HG03095 (cell line): ENCODE measurements at regions not wholly inside any gene's neighbourhood (a gene's known extent, or its start where the extent isn't known, plus 50 kb on each side); places are given as distances from the start of the nearest gene placed in this dataset.
"Not testable (repeated sequence)": the region's sequence is repeated elsewhere in the genome, so short reads cannot be mapped to it uniquely, and the experiment has no call there.

Experiments
- ATAC-seq: cut with Tn5 transposase; IDR thresholded peaks from one replicate; pipeline ENCODE4 v1.9.1; 2021; ENCODE audit warnings: moderate library complexity; ENCODE audit not compliant: unreplicated experiment

DNA sequence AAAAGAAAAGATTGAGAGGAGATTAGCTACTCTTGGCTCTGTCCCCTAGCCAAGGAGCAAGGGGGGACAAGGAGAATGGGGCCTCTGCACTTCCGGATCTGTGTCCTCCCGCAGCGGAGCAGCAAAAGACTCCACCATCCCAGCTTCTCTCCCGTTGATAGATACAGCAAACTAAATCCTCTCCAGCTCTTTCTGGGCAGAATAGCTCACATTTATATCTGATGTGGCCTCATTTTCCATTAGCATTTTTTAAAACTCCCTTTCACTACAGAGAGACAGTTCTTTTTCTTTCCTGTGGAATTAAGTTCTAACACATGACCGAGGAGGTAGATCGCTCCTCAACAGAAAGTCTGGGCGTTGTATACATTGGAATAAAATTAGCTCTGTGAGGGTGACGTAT lies 260.9 kb upstream of the SOX4 start:
- ATAC-seq, result no peak

DNA sequence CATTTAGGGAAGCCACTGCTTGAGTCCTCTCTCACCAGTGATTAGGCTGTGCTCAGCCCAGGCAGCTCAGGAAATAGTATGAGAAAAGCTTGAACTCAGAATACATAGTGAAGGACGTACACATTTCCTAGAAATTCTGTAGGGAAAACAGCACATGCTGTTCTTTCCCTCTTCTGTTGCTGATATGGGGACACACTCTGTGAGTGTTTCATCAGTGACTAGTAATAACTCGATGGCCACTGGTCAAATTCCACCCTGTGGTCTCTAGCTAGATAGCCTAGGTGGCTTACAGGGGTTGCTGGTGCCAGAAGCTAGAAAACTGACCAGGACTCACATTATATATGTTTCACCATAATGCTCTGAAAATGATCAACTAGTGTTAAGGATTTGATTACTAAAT lies 259.8 kb upstream of the SOX4 start:
- ATAC-seq, result no peak

DNA sequence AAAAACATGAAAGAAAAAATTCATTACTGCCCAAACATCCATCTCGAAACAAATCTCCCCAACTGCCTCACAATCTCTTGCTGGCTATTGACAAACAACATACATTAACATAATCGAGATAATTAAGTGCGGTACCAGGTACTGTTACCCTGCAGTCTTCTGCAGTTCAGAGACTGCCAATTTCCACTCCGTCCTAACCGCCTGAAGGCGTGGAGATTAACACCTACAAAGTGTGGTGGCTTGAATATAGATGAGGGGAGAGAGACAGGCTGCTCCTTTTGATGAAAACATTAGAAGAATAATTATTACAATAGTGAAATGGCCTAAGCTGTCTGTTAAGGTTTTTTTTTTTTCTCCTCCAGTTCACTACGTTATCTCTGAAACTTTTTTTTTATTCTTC lies 258.9 kb upstream of the SOX4 start:
- ATAC-seq, result no peak

DNA sequence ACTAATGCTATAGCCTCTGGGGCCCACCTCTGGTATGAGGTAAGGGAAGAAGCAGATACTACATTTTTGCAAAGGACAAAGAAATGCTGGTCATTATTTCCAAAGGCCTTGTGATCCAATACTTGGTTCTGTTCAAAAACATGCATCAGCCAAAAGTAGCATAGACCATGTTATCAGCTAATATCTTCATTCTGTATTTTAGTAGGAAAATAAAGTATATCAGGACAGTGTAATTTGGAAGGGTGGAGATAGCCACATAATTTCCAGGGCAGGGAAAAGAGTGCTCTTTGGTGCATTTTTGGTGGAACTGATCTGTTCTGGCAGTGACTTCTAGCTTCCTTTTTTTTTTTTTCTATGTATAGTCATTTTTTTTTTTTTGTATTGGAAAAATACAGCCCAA lies 258.0 kb upstream of the SOX4 start:
- ATAC-seq, result no peak

DNA sequence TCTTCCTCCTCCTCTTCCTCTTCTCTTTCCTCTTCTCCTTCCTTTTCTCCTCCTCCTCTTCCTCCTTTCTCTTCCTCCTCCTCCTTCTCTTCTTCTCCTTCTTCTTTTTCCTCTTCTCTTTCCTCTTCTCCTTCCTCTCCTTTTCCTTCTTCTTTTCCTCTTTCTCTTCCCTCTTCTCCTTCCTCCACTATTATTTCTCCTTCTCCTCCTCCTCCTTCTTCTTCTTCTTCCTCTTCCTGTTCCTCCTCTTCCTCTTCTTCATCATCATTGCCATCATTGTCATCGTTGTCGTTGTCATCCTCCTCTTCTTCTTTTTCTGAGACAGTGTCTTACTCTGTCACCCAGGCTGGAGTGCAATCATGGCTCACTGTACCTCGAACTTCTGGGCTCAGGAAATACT lies 256.3 kb upstream of the SOX4 start:
- no peak for ATAC-seq

DNA sequence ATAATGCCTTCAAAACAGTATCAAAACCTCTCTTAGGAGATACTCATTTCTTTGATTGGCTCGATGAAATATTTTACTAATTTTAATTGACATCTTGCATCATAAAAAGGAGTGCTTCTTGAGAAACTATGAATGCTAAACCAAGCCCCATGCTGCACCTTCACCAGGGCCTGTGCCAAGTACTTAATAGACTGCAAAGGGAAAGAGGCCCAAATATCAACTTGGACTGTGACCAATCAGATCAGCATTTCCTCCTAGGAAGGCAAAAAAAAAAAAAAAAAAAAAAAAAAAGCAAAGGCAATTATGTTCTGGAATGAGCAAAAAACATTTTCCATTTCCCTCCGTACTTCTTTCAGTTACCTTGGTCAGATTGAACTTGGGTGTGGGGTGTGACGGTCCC lies 253.0 kb upstream of the SOX4 start:
- ATAC-seq, result no peak

DNA sequence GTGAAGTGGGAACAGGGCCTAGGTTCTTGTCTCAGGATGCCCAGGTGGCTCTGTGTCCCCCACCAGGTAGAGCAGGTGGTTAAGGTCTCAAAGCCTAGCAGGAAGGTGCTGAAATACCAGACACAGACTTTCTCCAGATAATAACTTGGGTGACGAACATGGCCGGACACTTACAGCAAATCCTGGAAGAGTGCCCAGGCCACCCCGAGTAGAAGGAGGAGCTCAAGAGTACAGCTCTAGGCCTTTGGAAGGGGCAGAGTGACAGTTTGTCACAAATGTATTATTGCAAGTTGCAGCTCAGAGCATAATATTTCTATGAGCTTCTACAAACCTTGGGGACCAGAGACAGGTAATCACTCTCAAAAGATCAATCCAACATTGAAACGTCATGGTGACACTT lies 251.6 kb upstream of the SOX4 start:
- ATAC-seq, result no peak

DNA sequence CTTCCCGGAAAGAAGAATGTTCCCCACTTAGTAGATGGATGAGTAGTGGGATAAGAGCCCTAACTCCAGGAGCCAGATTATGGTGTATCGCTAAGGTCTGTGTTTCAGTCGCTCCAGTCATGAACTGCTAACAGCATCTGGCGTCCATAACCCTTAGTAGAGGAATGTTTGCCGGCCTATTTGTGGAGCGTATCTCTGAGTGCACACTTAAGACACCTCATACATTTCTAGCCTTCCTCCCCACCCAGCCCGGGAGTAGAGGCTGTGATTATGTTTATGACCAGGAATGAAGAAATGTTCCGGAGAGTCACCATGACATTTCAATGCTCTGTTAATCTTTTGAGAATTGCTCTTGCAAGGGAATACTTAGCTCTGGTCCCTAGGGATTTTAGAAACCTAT lies 251.1 kb upstream of the SOX4 start:
- ATAC-seq, result no peak

DNA sequence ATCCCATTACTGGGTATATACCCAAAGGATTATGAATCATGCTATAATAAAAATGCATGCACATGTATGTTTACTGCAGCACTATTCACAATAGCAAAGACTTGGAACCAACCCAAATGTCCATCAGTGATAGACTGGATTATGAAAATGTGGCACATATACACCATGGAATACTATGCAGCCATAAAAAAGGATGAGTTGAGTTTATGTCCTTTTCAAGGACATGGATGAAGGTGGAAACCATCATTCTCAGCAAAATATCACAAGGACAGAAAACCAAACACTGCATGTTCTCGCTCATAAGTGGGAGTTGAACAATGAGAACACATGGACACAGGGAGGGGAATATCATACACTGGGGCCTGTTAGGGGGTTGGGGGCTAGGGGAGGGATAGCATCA lies 247.8 kb upstream of the SOX4 start:
- not testable (repeated sequence) for ATAC-seq

DNA sequence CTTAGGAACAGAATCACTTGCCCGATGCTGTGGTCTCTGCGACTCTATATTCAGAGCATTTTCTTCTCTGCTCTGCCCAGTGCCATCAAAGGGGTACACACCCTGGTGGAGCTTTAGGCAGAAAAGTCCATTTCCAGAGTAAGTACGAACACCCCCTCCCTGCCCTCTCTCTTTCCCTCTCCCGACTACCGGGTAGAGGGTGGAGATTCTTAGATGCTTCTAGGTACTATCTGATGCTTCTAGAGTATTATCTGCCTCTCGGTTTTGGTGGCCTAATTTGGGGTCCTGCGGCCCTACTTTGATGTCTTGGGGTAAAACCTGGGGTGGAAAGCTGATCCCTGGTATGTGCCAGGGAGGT lies 245.4 kb upstream of the SOX4 start:
- no peak for ATAC-seq

DNA sequence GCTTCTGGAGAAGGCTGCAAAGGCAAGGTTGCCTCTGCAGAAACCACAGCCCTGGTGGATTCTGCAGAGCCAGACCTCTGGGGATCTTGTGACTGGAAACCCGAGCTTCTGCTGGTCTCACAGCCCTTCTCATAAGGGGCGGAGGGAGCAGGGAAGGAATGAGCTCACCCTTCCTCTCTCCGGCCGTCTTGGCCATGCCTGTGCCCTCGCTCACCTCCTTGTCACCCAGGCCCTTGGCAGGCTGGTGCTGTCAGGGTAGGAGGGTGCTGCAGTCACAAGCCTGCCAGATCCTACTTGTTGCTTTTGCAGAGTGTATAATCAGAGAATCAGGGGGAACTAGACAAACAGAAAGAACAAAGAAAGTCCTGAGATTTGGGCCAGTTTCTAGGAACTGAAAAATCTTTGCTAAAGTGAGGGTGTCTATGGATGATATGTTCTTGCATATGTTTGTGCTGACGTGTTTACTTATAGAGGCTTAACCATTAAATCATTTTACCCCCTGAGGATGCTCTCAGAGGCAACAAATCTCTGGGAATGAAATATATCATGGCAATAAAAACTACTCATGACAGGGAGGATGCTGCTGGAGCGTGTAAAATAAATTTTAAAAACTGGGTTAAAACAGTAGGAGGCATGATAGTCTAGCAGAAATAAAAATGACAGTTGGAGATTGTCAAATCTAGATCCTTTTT lies 244.9 kb upstream of the SOX4 start:
- ATAC-seq, result no peak

DNA sequence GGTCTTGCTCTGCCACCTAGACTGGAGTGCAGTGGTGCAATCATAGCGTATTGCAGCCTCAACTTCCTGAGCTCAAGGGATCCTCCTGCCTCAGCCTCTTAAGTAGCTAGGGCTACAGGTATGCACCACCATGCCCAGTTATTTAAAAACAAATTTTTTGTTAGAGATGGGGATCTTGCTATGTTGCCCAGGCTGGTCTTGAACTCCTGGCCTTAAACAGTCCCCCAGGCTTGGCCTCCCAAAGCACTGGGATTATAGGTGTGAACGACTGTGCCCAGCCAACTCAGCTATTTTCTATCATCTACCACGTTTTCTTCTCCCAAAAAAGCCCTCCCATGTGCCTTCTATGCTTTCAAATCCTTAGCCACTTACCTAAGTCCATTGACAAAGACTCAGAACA lies 243.7 kb upstream of the SOX4 start:
- no peak for ATAC-seq

DNA sequence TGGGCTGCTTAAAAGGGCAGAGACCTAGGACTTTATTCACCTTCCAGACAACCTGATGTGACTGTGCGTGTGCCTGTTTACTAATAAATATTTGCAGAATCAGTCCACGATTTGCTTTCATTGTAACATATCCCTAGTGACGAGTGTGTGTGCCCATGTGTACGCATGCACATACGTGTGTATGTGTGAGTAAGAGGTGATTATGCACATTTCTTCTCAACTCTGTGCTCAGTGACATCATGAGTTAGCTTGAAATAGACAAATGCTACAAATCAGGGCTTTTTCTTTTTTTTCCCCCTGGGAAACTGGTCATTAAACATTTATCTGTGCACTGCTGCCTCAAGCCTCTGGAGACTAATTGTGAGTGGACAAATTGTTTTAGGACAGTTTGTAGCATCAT lies 242.6 kb upstream of the SOX4 start:
- ATAC-seq, result no peak

DNA sequence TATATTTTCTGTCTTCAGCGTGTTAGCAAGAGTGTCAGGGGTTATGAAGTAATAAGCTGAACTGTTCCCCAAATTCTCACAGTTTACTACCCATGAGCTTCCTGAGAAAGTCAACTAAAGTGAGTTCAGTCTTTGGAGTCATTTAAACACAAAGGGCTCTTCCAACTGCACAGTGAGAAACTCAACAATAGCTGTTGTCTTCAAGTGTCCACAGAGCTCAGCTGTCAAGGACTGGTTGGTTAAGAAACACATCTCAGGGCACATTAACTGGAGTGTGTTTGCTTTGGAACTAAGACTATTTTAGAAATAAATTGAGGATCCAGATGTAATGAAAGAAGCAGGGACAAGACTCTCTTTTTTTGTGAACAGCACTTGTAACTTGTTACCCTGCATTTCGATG lies 241.4 kb upstream of the SOX4 start:
- ATAC-seq, result no peak

DNA sequence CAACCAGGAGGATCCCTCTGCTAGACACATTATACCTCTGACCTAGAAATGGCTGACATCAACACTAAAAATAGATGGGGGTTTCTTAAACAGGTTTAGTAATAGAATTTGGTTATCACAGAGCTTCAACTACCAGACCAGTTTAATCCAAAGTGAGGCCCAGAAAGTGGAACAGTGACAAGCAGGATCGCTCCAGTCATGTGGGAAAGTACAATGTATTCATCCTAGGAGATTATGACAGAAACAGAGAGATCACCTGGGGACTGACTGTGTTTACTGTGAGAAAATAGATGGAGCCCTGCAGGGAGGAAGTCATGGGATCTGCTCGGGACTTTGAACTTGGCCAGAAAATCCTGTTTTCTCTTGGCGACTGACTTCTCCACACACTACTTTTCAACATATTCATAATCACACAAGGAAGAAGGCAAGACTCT lies 238.7 kb upstream of the SOX4 start:
- no peak for ATAC-seq

DNA sequence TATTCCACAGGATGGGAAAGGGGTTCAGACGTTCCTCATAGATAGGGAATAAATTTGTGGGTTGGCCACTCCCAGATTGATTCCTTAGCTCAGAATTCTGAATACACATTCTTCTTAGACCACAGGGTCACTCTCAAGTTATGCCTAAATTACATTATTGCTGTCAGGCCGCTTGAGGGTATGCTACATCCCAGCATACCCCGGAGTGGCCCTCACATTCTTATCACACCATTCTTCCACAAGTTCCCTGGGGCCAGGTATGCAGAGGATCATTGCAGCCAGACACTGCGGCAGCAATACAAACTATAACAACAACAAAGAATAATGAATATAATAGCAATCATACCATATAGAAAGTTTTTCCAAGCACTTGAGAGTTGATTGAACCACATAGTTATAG lies 237.9 kb upstream of the SOX4 start:
- no peak for ATAC-seq

DNA sequence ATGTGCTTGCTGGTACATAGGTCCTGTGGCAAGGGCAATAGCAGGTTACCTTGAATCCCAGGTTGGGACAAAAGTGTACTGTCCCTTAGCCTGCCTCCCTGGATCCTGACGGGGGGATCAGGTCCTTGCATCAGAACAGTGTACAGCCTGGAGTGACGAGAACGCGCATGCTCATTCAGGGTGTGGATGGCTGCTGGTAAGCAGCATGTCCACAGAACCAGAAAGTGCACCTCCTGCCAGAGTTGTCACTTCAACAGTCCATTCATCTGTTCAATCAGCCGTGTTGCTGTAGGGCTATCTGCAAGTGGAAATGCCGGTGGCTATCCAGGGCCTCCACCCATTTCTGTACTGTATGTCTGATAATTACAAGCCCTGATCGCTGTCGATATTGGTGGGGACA lies 236.3 kb upstream of the SOX4 start:
- no peak for ATAC-seq

DNA sequence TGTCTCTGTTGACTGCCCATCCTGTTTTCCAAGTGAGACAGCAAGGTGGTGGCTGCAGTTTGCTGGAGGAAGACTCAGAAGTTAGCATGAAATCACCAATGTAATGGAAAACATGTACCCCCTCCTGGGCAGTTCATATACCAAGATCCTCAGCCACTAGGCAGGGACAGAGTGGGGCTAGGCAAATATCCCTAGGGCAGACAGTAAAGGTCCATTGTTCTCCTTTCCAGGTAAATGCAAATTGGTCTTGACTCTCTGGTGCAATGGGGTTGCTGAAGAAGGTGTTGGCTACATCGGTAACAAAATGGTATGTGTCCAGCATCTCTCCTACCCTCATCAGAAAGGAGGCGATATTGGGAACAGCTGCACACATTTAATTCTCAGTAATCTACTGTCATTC lies 233.6 kb upstream of the SOX4 start:
- ATAC-seq, result no peak

DNA sequence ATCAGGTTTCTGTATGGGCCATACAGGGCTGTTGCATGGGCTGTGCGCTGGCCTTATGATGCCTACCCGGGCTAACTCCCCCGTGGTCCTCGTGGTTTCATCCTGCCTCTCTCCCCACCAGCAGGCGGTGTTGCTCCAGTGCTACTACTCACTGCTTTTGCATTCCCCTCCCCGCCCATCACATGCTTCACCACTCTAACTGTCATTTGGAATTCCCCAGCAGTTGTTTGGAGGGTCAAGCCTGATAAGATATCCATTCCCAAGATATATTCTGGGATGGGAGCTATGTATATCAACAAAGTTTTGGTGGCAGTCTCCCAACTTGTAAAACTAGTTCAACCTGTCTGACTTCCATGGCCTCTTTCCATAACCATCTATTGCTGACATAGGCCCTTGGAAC lies 233.2 kb upstream of the SOX4 start:
- no peak for ATAC-seq

DNA sequence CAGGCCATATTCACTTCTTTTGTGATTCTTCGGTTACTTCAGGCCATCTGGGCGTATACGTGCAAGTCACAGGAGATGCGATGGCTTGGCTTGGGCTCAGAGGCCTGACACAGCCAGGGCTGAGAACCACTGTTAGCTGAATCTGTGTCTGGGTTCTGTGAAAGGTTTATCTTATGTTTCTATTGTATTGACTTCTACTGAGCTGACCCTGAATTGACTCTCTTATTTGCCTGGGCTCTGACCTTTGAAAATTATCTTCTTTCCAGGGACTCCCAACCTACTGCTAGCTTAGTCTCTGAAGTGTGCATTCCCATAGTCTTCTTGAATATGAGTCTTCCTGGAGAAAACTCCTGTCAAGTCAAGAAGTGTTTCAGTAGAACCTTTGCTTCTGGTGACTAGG lies 226.4 kb upstream of the SOX4 start:
- ATAC-seq, result no peak

DNA sequence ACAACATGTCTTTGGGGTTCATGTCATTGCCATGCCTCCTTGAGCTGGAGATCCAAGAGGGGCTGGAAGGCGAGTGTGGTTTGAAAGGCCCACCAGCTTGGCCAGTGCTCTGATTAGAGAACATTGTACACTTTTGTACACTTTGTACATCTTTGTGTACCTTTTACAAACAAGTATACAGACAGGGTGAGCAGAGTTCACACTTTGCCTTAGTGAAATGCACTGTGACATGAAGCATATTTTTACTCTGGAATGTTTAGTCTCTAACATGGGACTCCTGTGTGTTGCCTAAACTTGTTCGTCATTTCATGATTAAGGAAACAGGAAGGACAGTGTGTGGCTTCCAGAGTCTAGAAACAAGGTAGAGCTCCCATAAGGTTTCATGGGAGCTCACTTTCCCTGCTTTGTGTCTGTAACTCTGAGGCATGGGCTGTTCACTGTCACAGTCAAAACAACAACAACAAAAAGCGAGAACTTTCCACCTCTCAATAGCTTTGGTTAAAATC lies 225.8 kb upstream of the SOX4 start:
- ATAC-seq, result no peak

DNA sequence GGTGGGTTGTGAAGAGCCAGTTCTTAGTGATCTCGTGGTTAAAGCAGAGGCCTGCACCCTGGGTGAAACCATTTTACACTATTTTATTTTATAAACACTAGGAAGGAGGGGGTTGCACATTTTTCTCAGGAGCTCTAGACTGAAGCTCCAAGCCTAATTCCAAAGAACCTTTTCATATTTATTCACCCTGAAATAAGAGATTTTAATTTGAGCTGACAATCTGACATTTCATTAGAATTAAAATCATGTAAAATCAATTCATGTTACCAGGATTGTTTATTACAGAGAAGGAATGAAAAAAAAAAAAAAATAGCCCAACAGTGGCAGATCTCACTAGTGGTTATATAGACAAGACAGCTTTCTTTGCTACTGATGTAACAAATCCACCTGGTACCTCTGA lies 222.5 kb upstream of the SOX4 start:
- ATAC-seq, result no peak

DNA sequence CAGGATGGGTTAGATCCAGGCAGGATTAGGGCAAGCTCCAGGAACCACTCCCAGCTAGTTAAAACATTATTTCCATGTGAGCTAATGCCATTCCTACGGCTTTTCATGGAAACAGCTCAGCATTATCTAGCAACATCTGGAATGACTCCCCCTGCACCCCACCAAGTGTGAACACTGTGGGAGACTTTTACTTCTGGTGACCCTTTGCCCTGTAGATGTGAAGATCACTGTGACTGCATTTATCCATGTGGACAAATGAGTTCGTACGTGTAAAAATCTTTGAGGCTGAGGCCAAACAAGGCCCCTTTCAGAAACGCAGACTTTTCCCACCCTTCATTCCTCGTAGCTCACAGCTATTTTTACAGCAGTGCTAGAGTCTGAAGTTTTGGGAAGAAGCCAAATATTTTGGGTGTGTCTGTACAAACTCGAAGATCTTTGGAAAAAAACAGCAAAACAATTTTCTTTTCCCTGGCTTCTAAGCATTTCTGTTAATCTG lies 221.8 kb upstream of the SOX4 start:
- no peak for ATAC-seq
